Trophoblast cell (in vitro differentiated cells and primary cell): ENCODE measurements at regions not wholly inside any gene's neighbourhood (a gene's known extent, or its start where the extent isn't known, plus 50 kb on each side); places are given as distances from the start of the nearest gene placed in this dataset.

Experiments
- DNase-seq, 2 donors: peaks; one replicate each; pipeline ENCODE4 v3.0.0-alpha.2; 2016
- H2AFZ ChIP-seq: 2 replicates; pipeline ENCODE4 v1.6.1; 2013; ENCODE audit warnings: low read length, moderate library complexity, mild to moderate bottlenecking; ENCODE audit not compliant: insufficient read depth, poor library complexity
- H2AK5ac ChIP-seq: 2 replicates; pipeline ENCODE4 v1.6.1; 2013; ENCODE audit warnings: mild to moderate bottlenecking, low read length
- H2BK120ac ChIP-seq: 2 replicates; pipeline ENCODE4 v1.6.1; 2013; ENCODE audit warnings: low read length, mild to moderate bottlenecking, moderate library complexity; ENCODE audit not compliant: insufficient read depth, poor library complexity
- H2BK12ac ChIP-seq: 2 replicates; pipeline ENCODE4 v1.6.1; 2013; ENCODE audit warnings: mild to moderate bottlenecking, low read length, moderate library complexity
- H2BK5ac ChIP-seq: 2 replicates; pipeline ENCODE4 v1.6.1; 2013; ENCODE audit warnings: low read length, low read depth, moderate library complexity, mild to moderate bottlenecking; ENCODE audit not compliant: poor library complexity
- H3K14ac ChIP-seq: 2 replicates; pipeline ENCODE4 v1.6.1; 2013; ENCODE audit warnings: mild to moderate bottlenecking, low read length
- H3K18ac ChIP-seq: 2 replicates; pipeline ENCODE4 v1.6.1; 2013; ENCODE audit warnings: mild to moderate bottlenecking, low read length
- H3K23ac ChIP-seq: 2 replicates; pipeline ENCODE4 v1.6.1; 2013; ENCODE audit warnings: low read length
- H3K27ac ChIP-seq: 2 replicates; pipeline ENCODE4 v1.5.1; 2013; ENCODE audit warnings: low read depth, mild to moderate bottlenecking, inconsistent platforms, low read length, moderate library complexity
- H3K27me3 ChIP-seq: 2 replicates; pipeline ENCODE4 v1.6.1; 2013; ENCODE audit warnings: inconsistent platforms, mild to moderate bottlenecking, low read length, moderate library complexity; ENCODE audit not compliant: insufficient read depth
- H3K36me3 ChIP-seq, 2 experiments: 1 replicate in 1 of 2; 2 replicates in 1 of 2; pipeline ENCODE4 v1.6.1; 2013; ENCODE audit warnings: low read length in 2 of 2, mild to moderate bottlenecking in 2 of 2, moderate library complexity in 1 of 2; ENCODE audit not compliant: insufficient read depth in 2 of 2, control insufficient read depth in 1 of 2
- H3K4ac ChIP-seq: 2 replicates; pipeline ENCODE4 v1.6.1; 2013; ENCODE audit warnings: low read depth, mild to moderate bottlenecking, low read length, moderate library complexity
- H3K4me1 ChIP-seq, 2 experiments: 1 replicate in 1 of 2; 2 replicates in 1 of 2; pipeline ENCODE4 v1.6.1; 2013; ENCODE audit warnings: low read length in 2 of 2, mild to moderate bottlenecking in 2 of 2, moderate library complexity in 1 of 2; ENCODE audit not compliant: insufficient read depth in 2 of 2, control insufficient read depth in 1 of 2
- H3K4me2 ChIP-seq: 2 replicates; pipeline ENCODE4 v1.6.1; 2013; ENCODE audit warnings: inconsistent platforms, mild to moderate bottlenecking, low read length, moderate library complexity
- H3K4me3 ChIP-seq: 2 replicates; pipeline ENCODE4 v1.5.1; 2013; ENCODE audit warnings: mild to moderate bottlenecking, low read depth, low read length, inconsistent platforms
- H3K79me1 ChIP-seq: one replicate; pipeline ENCODE4 v1.6.1; 2013; ENCODE audit warnings: low read length
- H3K79me2 ChIP-seq: 2 replicates; pipeline ENCODE4 v1.6.1; 2013; ENCODE audit warnings: low read length, mild to moderate bottlenecking; ENCODE audit not compliant: control insufficient read depth, insufficient read depth, poor library complexity
- H3K9ac ChIP-seq: 2 replicates; pipeline ENCODE4 v1.6.1; 2013; ENCODE audit warnings: mild to moderate bottlenecking, low read length
- H3K9me3 ChIP-seq: 2 replicates; pipeline ENCODE4 v1.6.1; 2013; ENCODE audit warnings: low read depth, mild to moderate bottlenecking, control low read depth, inconsistent platforms, low read length; ENCODE audit not compliant: insufficient read depth
- H4K12ac ChIP-seq: 2 replicates; pipeline ENCODE4 v1.6.1; 2013; ENCODE audit warnings: low read depth, mild to moderate bottlenecking, low read length, moderate library complexity
- H4K8ac ChIP-seq: 2 replicates; pipeline ENCODE4 v1.6.1; 2013; ENCODE audit warnings: low read depth, mild to moderate bottlenecking, low read length, moderate library complexity
- H4K91ac ChIP-seq: one replicate; pipeline ENCODE4 v1.6.1; 2013; ENCODE audit warnings: low read depth, mild to moderate bottlenecking, low read length, moderate library complexity
- WGBS: extraction: QIAGEN DNeasy Blood & Tissue Kit; methylation state at CpG from one replicate; pipeline ENCODE4 v1.1.7; 2013; ENCODE audit warnings: missing lambda C conversion rate; ENCODE audit not compliant: insufficient read length, insufficient coverage; ENCODE audit errors: extremely low coverage; 5-methylcytosine and 5-hydroxymethylcytosine counted together

DNA sequence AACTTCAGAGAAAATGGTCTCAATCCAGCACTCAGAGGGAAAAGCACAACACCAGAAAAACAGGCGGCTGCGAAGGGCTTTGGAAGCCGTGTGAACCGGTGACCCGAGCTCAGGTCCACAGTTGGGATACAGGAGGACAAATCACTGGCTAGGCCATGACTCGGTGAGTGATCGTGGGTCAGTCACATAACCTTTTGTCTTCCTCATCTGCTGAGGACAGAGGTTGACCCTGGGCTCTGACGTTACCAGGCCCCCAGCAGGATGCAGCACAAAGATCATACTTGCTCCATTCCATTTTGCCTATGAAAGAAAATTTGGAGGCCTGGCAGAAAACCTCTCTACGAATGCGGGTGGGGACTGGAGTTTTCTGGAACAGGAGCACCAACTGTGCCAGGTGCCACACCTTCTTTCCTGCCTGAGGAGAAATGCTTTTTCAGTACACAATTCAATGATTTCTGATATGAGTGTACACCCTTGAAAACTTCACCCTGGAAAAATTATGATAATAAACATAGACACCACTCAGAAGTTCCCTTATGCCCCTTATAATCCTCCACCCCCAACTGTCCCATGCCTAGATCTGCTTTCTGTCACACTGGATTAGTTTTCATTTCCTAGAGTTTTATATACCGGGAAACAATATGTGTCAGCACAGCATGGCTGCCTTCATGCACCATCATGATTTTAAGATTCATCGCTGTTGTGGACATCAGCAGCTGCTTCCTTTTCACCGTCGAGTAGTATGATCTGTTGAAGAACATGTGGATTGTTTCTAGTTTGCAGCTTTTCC is 85.3 kb upstream of the RALGAPA2 start:
- no peak overlapping the region for H2BK12ac ChIP-seq
- no peak overlapping the region for H3K9ac ChIP-seq
- DNase-seq = no peak
- no CpG with 5 or more reads among the region's 14 CpGs for WGBS
- no peak overlapping the region for H2AK5ac ChIP-seq
- H3K4me1 ChIP-seq = no peaks in the 10 kb centered on the region
- H3K4ac ChIP-seq = no peak overlapping the region
- no peak overlapping the region for H3K4me2 ChIP-seq
- no peak overlapping the region for H2BK120ac ChIP-seq
- H3K27ac ChIP-seq = no peak overlapping the region
- H2BK5ac ChIP-seq = no peak overlapping the region
- H4K12ac ChIP-seq = no peak overlapping the region
- H4K8ac ChIP-seq = no peak overlapping the region
- no peaks in the 10 kb centered on the region for H3K27me3 ChIP-seq
- no peak overlapping the region for H3K18ac ChIP-seq
- no peak overlapping the region for H3K23ac ChIP-seq
- no peak overlapping the region for H4K91ac ChIP-seq
- H3K14ac ChIP-seq = no peak overlapping the region
- H2AFZ ChIP-seq = no peak overlapping the region
- no peaks in the 10 kb centered on the region for H3K9me3 ChIP-seq
- H3K79me2 ChIP-seq = no peaks in the 10 kb centered on the region
- H3K4me3 ChIP-seq = no peak overlapping the region
- H3K36me3 ChIP-seq = no peaks in the 10 kb centered on the region
- no peaks in the 10 kb centered on the region for H3K79me1 ChIP-seq

GRCh38 chr20:20796766-20797440 is 84.5 kb upstream of the RALGAPA2 start:
- Histone ChIP-seq H3K4me1 (peaks cover 0 to under 1% of the 10 kb centered on the region in 2 experiments), H3K79me2 (no peaks in the 10 kb centered on the region), H3K18ac (no peak overlapping the region), H3K4me2 (no peak overlapping the region), H3K36me3 (no peaks in the 10 kb centered on the region), H2AK5ac (no peak overlapping the region), H3K79me1 (no peaks in the 10 kb centered on the region), H3K4me3 (no peak overlapping the region), H3K4ac (no peak overlapping the region), H3K9ac (no peak overlapping the region), H3K27me3 (no peaks in the 10 kb centered on the region), H3K14ac (no peak overlapping the region), H3K27ac (no peak overlapping the region), H2BK120ac (no peak overlapping the region), H3K9me3 (no peaks in the 10 kb centered on the region), H2AFZ (no peak overlapping the region), H2BK5ac (no peak overlapping the region), H2BK12ac (no peak overlapping the region), H3K23ac (no peak overlapping the region), H4K91ac (no peak overlapping the region), H4K8ac (no peak overlapping the region), H4K12ac (no peak overlapping the region)
- WGBS = no CpG with 5 or more reads among the region's 18 CpGs
- DNase-seq = no peak

GRCh38 chr20:20795721-20796120 is 83.3 kb upstream of the RALGAPA2 start:
- DNase-seq = no peak
- Histone ChIP-seq H4K91ac (no peak overlapping the region), H3K36me3 (no peaks in the 10 kb centered on the region), H3K9me3 (no peaks in the 10 kb centered on the region), H3K79me1 (no peaks in the 10 kb centered on the region), H3K4me1 (peaks cover 0 to 2% of the 10 kb centered on the region in 2 experiments), H3K18ac (no peak overlapping the region), H3K27me3 (no peaks in the 10 kb centered on the region), H3K23ac (no peak overlapping the region), H3K79me2 (no peaks in the 10 kb centered on the region), H2BK5ac (no peak overlapping the region), H2AK5ac (no peak overlapping the region), H4K12ac (no peak overlapping the region), H3K9ac (no peak overlapping the region), H3K27ac (no peak overlapping the region), H3K4ac (no peak overlapping the region), H2BK12ac (no peak overlapping the region), H3K4me3 (no peak overlapping the region), H3K4me2 (no peak overlapping the region), H3K14ac (no peak overlapping the region), H2BK120ac (no peak overlapping the region), H2AFZ (no peak overlapping the region), H4K8ac (no peak overlapping the region)
- no CpG with 5 or more reads among the region's 5 CpGs for WGBS

DNA sequence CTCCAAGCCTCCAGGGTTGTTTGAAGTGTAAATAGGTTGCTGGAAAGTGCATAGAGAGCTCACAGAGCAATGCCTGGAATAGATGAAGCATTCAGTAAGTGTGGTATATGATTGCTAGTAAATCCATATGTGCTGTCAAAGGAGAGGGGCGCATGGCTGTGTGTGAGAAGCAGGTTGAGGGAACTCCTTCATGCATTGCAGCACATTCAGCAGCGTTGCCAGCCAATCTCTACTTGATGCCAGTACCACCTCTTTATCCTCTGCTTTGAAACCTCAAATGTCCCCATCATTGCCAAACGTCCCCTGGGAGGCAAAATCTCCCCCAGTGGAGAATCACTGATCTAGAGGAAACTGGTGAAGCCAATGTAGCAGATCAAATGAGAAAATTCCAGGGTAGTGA is 82.7 kb upstream of the RALGAPA2 start:
- H2AFZ ChIP-seq = no peak overlapping the region
- no peaks in the 10 kb centered on the region for H3K36me3 ChIP-seq

More for the DNA sequence above, 82.7 kb upstream of the RALGAPA2 start:
- no peak overlapping the region for H3K23ac ChIP-seq
- no CpG with 5 or more reads among the region's 3 CpGs for WGBS
- H4K8ac ChIP-seq = no peak overlapping the region
- no peak overlapping the region for H4K12ac ChIP-seq
- no peak for DNase-seq
- no peak overlapping the region for H3K4me3 ChIP-seq
- H3K79me1 ChIP-seq = no peaks in the 10 kb centered on the region
- no peak overlapping the region for H3K9ac ChIP-seq
- no peak overlapping the region for H2AK5ac ChIP-seq
- H2BK120ac ChIP-seq = no peak overlapping the region
- H3K14ac ChIP-seq = no peak overlapping the region
- peaks cover 0 to 2% of the 10 kb centered on the region in 2 experiments for H3K4me1 ChIP-seq
- no peak overlapping the region for H3K27ac ChIP-seq
- H3K18ac ChIP-seq = no peak overlapping the region
- H3K79me2 ChIP-seq = no peaks in the 10 kb centered on the region
- H4K91ac ChIP-seq = no peak overlapping the region
- H3K27me3 ChIP-seq = no peaks in the 10 kb centered on the region
- H2BK5ac ChIP-seq = no peak overlapping the region
- no peak overlapping the region for H3K4me2 ChIP-seq
- no peaks in the 10 kb centered on the region for H3K9me3 ChIP-seq
- H3K4ac ChIP-seq = no peak overlapping the region
- no peak overlapping the region for H2BK12ac ChIP-seq
